ENCODE measurements at regions not wholly inside any gene's neighbourhood (a gene's known extent, or its start where the extent isn't known, plus 50 kb on each side); places are given as distances from the start of the nearest gene placed in this dataset.

DNA sequence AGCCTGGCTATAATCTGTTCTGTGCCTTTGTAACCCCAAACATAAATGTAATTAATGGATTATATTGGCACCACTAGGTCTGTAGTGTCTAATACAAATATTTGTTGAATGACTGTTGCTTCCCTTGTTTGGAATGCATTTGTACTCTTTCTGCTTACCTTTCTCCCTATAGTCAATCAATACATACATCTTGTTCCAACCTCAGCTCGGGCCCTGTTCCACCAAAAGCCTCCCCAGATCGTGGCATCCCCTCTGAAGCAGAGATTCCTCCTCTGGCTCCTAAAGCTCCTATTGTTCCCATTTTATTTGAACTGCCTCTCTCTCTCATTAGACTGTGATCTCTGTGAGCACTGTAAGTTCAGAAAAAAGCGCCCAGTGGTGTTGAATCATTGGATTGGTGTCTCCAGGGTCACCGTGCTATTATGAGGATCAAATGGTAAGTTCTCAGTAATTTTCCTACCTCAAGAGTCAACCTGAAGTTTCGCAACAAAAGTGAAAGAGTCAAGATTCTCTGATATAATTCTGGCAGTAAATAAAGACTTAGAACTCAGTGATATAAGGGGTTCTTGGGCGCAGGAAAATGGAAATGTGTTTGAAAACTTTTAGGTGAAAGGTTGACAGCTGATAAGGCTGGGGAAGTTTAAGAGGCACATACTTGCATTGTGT lies 151.5 kb downstream of the KLF5 start:
- H3K4me1 ChIP-seq (ENCODE audit: control insufficient read depth, insufficient read depth, low read length): no peaks in the 10 kb centered on the region
- 54% methylated on average over 3 of the region's 6 CpGs for WGBS (ENCODE audit: insufficient coverage)
- H3K9me3 ChIP-seq (ENCODE audit: control insufficient read depth, insufficient read depth, low read length): no peaks in the 10 kb centered on the region
- H3K27me3 ChIP-seq (ENCODE audit: control insufficient read depth, insufficient read depth, low read length): no peaks in the 10 kb centered on the region
- no peak overlapping the region for H3K27ac ChIP-seq (ENCODE audit: low read depth, low read length)
- no peak overlapping the region for H3K4me3 ChIP-seq (ENCODE audit: low read depth, low read length)
- H3K36me3 ChIP-seq (ENCODE audit: control insufficient read depth, insufficient read depth, low read length): no peaks in the 10 kb centered on the region
- no peak for DNase-seq (ENCODE audit: low read depth in 4 of 6, low spot score in 6 of 6)

DNA sequence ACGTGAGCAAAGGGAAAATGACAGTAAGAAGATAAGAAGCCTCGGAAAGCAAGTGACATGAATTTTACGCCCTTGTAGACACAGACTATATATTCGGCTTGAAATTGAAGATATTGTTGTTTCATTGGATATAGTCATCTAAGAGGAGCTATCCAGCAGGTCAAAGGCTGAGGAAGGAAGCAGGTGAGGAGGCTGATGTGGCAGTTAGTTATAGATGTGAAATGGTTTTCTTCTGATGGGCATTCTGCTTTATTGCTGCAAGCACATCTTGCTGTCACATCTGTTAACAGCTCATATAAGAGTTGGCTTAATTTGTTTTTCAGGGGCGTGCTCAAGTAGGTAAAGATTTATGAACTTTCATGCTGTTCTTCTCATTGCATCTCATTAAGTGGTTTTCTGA lies 146.1 kb downstream of the KLF5 start:
- H3K9me3 ChIP-seq (ENCODE audit: control insufficient read depth, insufficient read depth, low read length): no peaks in the 10 kb centered on the region
- no peak overlapping the region for H3K4me3 ChIP-seq (ENCODE audit: low read depth, low read length)
- H3K27ac ChIP-seq (ENCODE audit: low read depth, low read length): no peak overlapping the region
- no peaks in the 10 kb centered on the region for H3K4me1 ChIP-seq (ENCODE audit: control insufficient read depth, insufficient read depth, low read length)
- WGBS (ENCODE audit: insufficient coverage): 94% methylated on average over 4 of the region's 5 CpGs
- no peaks in the 10 kb centered on the region for H3K36me3 ChIP-seq (ENCODE audit: control insufficient read depth, insufficient read depth, low read length)
- no peak for DNase-seq (ENCODE audit: low read depth in 4 of 6, low spot score in 6 of 6)
- no peaks in the 10 kb centered on the region for H3K27me3 ChIP-seq (ENCODE audit: control insufficient read depth, insufficient read depth, low read length)

DNA sequence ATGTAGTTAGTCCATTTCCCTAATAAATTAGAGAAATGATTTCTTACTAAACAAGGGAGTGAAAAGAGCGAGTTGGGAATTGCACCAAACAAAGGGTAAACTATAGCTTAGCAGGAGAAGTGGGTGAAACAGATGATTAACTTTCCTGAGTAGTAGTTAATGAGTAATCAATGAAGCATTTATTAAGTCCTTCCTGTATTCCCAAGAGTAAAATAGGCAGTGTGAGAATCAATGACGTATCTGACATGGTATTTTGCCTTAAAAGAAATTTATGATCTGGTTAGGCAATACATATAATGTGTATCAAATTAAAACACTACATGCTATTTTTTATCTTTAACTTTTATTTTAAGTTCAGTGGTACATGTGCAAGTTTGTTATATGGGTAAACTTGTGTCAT lies 142.8 kb downstream of the KLF5 start:
- H3K9me3 ChIP-seq (ENCODE audit: control insufficient read depth, insufficient read depth, low read length): no peaks in the 10 kb centered on the region
- no peaks in the 10 kb centered on the region for H3K36me3 ChIP-seq (ENCODE audit: control insufficient read depth, insufficient read depth, low read length)
- no peaks in the 10 kb centered on the region for H3K4me1 ChIP-seq (ENCODE audit: control insufficient read depth, insufficient read depth, low read length)
- no peak for DNase-seq (ENCODE audit: low read depth in 4 of 6, low spot score in 6 of 6)
- H3K4me3 ChIP-seq (ENCODE audit: low read depth, low read length): no peak overlapping the region
- H3K27ac ChIP-seq (ENCODE audit: low read depth, low read length): no peak overlapping the region
- H3K27me3 ChIP-seq (ENCODE audit: control insufficient read depth, insufficient read depth, low read length): no peaks in the 10 kb centered on the region
- WGBS (ENCODE audit: insufficient coverage): no CpG with 5 or more reads among the region's 2 CpGs

DNA sequence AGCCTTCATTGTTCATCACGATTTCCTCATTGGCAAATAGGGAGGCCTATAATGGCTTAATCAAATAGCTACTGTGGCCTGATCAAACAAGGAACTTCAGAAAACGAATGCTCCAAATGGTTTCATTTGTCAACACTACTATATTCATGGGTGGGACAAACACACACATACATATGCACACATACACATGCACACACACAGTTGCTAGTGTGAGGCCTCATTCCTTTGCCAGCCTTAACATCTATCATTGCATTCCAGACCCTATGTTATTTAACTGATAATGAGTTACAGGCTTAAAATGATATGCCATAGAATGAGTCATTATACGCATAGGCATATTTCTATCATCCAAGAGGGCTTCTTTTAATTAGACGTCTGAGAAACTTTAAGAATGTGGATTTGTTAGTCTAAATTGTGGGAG lies 140.2 kb downstream of the KLF5 start:
- Histone ChIP-seq H3K4me3 (ENCODE audit: low read depth, low read length) (no peak overlapping the region), H3K9me3 (ENCODE audit: control insufficient read depth, insufficient read depth, low read length) (no peaks in the 10 kb centered on the region), H3K36me3 (ENCODE audit: control insufficient read depth, insufficient read depth, low read length) (no peaks in the 10 kb centered on the region), H3K4me1 (ENCODE audit: control insufficient read depth, insufficient read depth, low read length) (no peaks in the 10 kb centered on the region), H3K27ac (ENCODE audit: low read depth, low read length) (no peak overlapping the region), H3K27me3 (ENCODE audit: control insufficient read depth, insufficient read depth, low read length) (no peaks in the 10 kb centered on the region)
- 72% methylated on average over 3 of the region's 4 CpGs for WGBS (ENCODE audit: insufficient coverage)
- no peak for DNase-seq (ENCODE audit: low read depth in 4 of 6, low spot score in 6 of 6)

DNA sequence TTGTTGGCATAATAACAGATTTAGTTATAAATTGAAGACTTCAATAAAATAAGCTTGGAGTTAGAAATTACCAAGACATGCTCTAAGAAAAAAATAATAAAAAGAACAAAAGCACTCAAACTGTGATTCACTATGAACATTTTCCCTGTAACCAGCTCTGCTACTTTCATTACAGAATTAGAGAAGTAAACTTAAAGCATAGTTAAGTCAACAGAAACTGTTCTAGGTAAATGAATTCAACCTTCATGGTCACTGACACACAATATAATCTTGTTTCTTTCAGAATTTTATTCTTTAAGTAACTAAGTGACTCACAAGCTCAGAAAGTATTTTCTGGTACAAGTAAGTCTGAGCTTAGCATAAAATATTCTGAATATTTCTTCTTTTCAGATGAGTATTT lies 136.3 kb downstream of the KLF5 start:
- Histone ChIP-seq H3K36me3 (ENCODE audit: control insufficient read depth, insufficient read depth, low read length) (no peaks in the 10 kb centered on the region), H3K9me3 (ENCODE audit: control insufficient read depth, insufficient read depth, low read length) (no peaks in the 10 kb centered on the region)

DNA sequence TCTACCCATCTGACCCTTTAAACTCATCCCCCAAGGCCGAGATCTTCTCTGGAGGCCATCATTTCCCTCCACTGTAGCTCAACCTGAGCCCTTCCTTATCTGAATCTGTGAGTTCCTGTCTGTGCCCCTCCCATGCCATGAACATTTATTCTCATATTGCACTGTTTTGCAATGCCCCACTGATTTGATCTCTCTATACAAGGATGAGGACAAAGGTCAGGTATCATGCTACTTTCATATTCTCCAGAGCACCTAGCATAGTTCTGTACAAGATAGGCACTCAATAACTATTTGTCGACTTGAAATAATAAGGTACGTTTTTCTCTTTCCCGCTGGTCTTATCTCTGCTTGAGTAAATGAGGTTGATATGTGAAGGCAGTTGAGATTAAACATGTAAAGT lies 135.5 kb downstream of the KLF5 start:
- H3K27me3 ChIP-seq (ENCODE audit: control insufficient read depth, insufficient read depth, low read length): no peaks in the 10 kb centered on the region
- 60% methylated on average over 1 of the region's 4 CpGs for WGBS (ENCODE audit: insufficient coverage)
- DNase-seq (ENCODE audit: low read depth in 4 of 6, low spot score in 6 of 6): no peak
- no peaks in the 10 kb centered on the region for H3K4me1 ChIP-seq (ENCODE audit: control insufficient read depth, insufficient read depth, low read length)
- H3K27ac ChIP-seq (ENCODE audit: low read depth, low read length): no peak overlapping the region
- H3K9me3 ChIP-seq (ENCODE audit: control insufficient read depth, insufficient read depth, low read length): no peaks in the 10 kb centered on the region
- no peak overlapping the region for H3K4me3 ChIP-seq (ENCODE audit: low read depth, low read length)
- no peaks in the 10 kb centered on the region for H3K36me3 ChIP-seq (ENCODE audit: control insufficient read depth, insufficient read depth, low read length)

More for the DNA sequence above, 136.3 kb downstream of the KLF5 start:
- Histone ChIP-seq H3K27me3 (ENCODE audit: control insufficient read depth, insufficient read depth, low read length) (no peaks in the 10 kb centered on the region), H3K4me1 (ENCODE audit: control insufficient read depth, insufficient read depth, low read length) (no peaks in the 10 kb centered on the region), H3K4me3 (ENCODE audit: low read depth, low read length) (no peak overlapping the region), H3K27ac (ENCODE audit: low read depth, low read length) (no peak overlapping the region)
- DNase-seq (ENCODE audit: low read depth in 4 of 6, low spot score in 6 of 6): no peak

DNA sequence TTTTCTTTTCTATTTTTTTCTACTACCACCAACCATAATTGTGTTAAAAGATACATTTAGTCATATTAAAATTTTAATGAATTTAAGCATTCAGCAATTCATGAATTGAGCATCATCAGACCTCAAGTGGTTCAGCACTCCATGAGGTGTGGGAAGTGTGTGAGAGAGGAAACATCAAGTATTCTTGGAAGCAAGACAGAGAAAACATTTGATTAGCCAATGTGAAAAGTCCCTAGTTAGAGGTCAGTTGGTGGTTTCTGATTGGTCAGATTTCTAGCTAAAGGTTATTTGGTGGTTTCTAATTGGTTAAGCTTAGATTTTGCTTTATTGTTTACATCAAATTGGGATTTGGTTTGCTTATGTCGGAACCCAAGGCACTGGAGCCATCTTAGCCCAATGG lies 134.7 kb downstream of the KLF5 start:
- H3K4me1 ChIP-seq (ENCODE audit: control insufficient read depth, insufficient read depth, low read length): no peaks in the 10 kb centered on the region
- DNase-seq (ENCODE audit: low read depth in 4 of 6, low spot score in 6 of 6): no peak
- H3K4me3 ChIP-seq (ENCODE audit: low read depth, low read length): no peak overlapping the region
- no peak overlapping the region for H3K27ac ChIP-seq (ENCODE audit: low read depth, low read length)
- H3K27me3 ChIP-seq (ENCODE audit: control insufficient read depth, insufficient read depth, low read length): no peaks in the 10 kb centered on the region
- no CpG with 5 or more reads among the region's 1 CpG for WGBS (ENCODE audit: insufficient coverage)
- no peaks in the 10 kb centered on the region for H3K36me3 ChIP-seq (ENCODE audit: control insufficient read depth, insufficient read depth, low read length)
- H3K9me3 ChIP-seq (ENCODE audit: control insufficient read depth, insufficient read depth, low read length): no peaks in the 10 kb centered on the region

DNA sequence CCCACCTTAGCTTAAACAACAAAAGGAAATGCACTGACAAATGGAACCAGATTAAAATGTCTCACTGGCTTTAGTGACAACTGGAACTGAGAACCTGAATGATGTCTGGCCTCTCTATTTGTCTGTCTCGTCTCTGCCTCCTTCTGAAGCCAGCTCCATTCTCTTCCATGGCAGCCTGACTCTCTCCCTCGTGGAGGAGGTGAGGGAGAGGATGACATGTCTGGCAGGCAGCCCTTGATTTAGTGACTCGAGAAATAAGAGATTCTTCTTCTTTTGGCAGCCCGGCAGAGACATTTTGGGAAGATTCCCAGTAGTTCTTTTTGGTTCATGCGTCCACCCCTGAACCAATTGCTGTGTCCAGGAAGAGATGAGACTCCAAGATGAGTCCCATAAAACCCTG lies 131.7 kb downstream of the KLF5 start:
- Histone ChIP-seq H3K27ac (ENCODE audit: low read depth, low read length) (no peak overlapping the region), H3K4me3 (ENCODE audit: low read depth, low read length) (no peak overlapping the region), H3K4me1 (ENCODE audit: control insufficient read depth, insufficient read depth, low read length) (no peaks in the 10 kb centered on the region), H3K27me3 (ENCODE audit: control insufficient read depth, insufficient read depth, low read length) (no peaks in the 10 kb centered on the region), H3K9me3 (ENCODE audit: control insufficient read depth, insufficient read depth, low read length) (no peaks in the 10 kb centered on the region), H3K36me3 (ENCODE audit: control insufficient read depth, insufficient read depth, low read length) (no peaks in the 10 kb centered on the region)
- WGBS (ENCODE audit: insufficient coverage): 44% methylated on average over 4 of the region's 5 CpGs
- DNase-seq (ENCODE audit: low read depth in 4 of 6, low spot score in 6 of 6): peak in 1 of 6 donors; percentile 34

DNA sequence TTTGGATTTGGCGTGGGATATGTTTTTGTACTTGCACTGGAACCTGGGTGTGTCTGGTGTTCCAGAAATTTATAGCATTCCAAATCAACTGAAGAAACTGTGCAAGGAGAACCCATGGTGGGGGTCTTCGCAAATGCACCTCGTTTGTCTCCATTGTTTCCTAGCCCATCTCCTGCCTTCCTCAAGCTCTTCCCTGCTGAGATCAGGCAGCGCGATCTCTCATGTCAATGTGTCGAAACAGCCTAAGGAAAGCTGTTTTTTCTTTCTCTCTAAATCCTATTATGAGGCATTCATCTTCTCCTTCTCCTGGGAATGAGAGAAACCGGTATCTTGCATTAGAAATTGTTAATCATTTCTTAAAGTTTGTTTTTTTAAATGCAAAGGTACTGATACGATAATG lies 131.0 kb downstream of the KLF5 start:
- 21% methylated on average over 2 of the region's 8 CpGs for WGBS (ENCODE audit: insufficient coverage)
- Histone ChIP-seq H3K27me3 (ENCODE audit: control insufficient read depth, insufficient read depth, low read length) (no peaks in the 10 kb centered on the region), H3K4me3 (ENCODE audit: low read depth, low read length) (no peak overlapping the region), H3K4me1 (ENCODE audit: control insufficient read depth, insufficient read depth, low read length) (no peaks in the 10 kb centered on the region), H3K9me3 (ENCODE audit: control insufficient read depth, insufficient read depth, low read length) (no peaks in the 10 kb centered on the region), H3K36me3 (ENCODE audit: control insufficient read depth, insufficient read depth, low read length) (no peaks in the 10 kb centered on the region), H3K27ac (ENCODE audit: low read depth, low read length) (no peak overlapping the region)
- no peak for DNase-seq (ENCODE audit: low read depth in 4 of 6, low spot score in 6 of 6)

DNA sequence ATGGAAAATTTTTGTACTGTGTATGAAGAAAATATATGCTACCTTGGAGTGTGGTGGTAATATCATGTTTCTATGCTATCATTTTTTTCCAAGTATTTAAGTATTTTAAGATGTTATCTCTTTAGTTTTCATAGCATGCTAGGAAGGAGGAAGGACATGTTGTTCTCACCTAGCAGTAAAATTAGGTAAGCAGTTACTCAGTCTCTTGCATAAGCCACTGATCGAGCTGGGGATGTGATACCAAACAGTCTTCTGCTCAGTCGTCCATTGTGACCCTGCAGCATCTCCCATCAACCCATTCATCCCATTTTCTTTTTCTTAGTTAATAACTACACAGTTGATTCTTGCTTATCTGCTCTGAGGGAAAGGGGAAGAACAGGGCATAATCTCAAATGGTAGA lies 130.6 kb downstream of the KLF5 start:
- H3K4me1 ChIP-seq (ENCODE audit: control insufficient read depth, insufficient read depth, low read length): no peaks in the 10 kb centered on the region
- no peak overlapping the region for H3K27ac ChIP-seq (ENCODE audit: low read depth, low read length)
- no peaks in the 10 kb centered on the region for H3K9me3 ChIP-seq (ENCODE audit: control insufficient read depth, insufficient read depth, low read length)
- no peak overlapping the region for H3K4me3 ChIP-seq (ENCODE audit: low read depth, low read length)
- H3K36me3 ChIP-seq (ENCODE audit: control insufficient read depth, insufficient read depth, low read length): no peaks in the 10 kb centered on the region
- no peaks in the 10 kb centered on the region for H3K27me3 ChIP-seq (ENCODE audit: control insufficient read depth, insufficient read depth, low read length)
- WGBS (ENCODE audit: insufficient coverage): no CpG with 5 or more reads among the region's 2 CpGs
- DNase-seq (ENCODE audit: low read depth in 4 of 6, low spot score in 6 of 6): no peak

Data from spinal cord (tissue), 9 donors.